Neural cell (in vitro differentiated cells): ENCODE measurements at regions not wholly inside any gene's neighbourhood (a gene's known extent, or its start where the extent isn't known, plus 50 kb on each side); places are given as distances from the start of the nearest gene placed in this dataset.

Experiments
- H2AFZ ChIP-seq: fragments of 200-600, 300-800 bp; sonication (generic), shearing (Covaris generic); 2 replicates; pipeline ENCODE4 v1.6.0; 2014; ENCODE audit warnings: low read depth, mild to moderate bottlenecking, antibody characterized with exemption, low read length, moderate library complexity
- H3F3A ChIP-seq: fragments of 200-600 bp; shearing (Covaris generic); 2 replicates; pipeline ENCODE4 v1.6.1; 2016; ENCODE audit warnings: mild to moderate bottlenecking, moderate library complexity, mixed read lengths, antibody characterized with exemption, low read length; ENCODE audit not compliant: insufficient read depth, poor library complexity, severe bottlenecking
- H3K27ac ChIP-seq: fragments of 200-600, 300-800 bp; sonication (generic), shearing (Covaris generic); 2 replicates; pipeline ENCODE4 v1.5.1; 2014; ENCODE audit warnings: mild to moderate bottlenecking, low read length, moderate library complexity
- H3K27me3 ChIP-seq: fragments of 300-800, 200-600 bp; sonication (generic), shearing (Covaris generic); 2 replicates; pipeline ENCODE4 v1.6.0; 2014; ENCODE audit warnings: mild to moderate bottlenecking, low read depth, low read length, moderate library complexity; ENCODE audit not compliant: insufficient read depth
- H3K36me3 ChIP-seq: fragments of 300-800, 200-600 bp; sonication (generic), shearing (Covaris generic); 2 replicates; pipeline ENCODE4 v1.5.1; 2014; ENCODE audit warnings: mild to moderate bottlenecking, antibody characterized with exemption, low read length, moderate library complexity; ENCODE audit not compliant: insufficient read depth
- H3K4me2 ChIP-seq: fragments of 300-800, 200-600 bp; sonication (generic), shearing (Covaris generic); 2 replicates; pipeline ENCODE4 v1.6.0; 2014; ENCODE audit warnings: mild to moderate bottlenecking, low read length
- H3K4me3 ChIP-seq: fragments of 300-800, 200-600 bp; sonication (generic), shearing (Covaris generic); 2 replicates; pipeline ENCODE4 v1.5.1; 2014; ENCODE audit warnings: mild to moderate bottlenecking, low read length, moderate library complexity
- H3K79me2 ChIP-seq: fragments of 200-600 bp; shearing (Covaris generic); replicated peaks from 2 replicates; pipeline ENCODE4 v1.6.0; 2014; ENCODE audit warnings: mild to moderate bottlenecking, low read length, moderate library complexity; ENCODE audit not compliant: insufficient read depth
- H3K9ac ChIP-seq: fragments of 300-800, 200-600 bp; sonication (generic), shearing (Covaris generic); 2 replicates; pipeline ENCODE4 v1.6.1; 2016; ENCODE audit warnings: mild to moderate bottlenecking, low read length, mixed read lengths
- H3K9me2 ChIP-seq: fragments of 200-600 bp; shearing (Covaris generic); 2 replicates; pipeline ENCODE4 v1.6.1; 2016; ENCODE audit warnings: mild to moderate bottlenecking, low read length, mixed read lengths; ENCODE audit not compliant: insufficient read depth
- H3K9me3 ChIP-seq: fragments of 200-600, 300-800 bp; sonication (generic), shearing (Covaris generic); 2 replicates; pipeline ENCODE4 v1.6.1; 2016; ENCODE audit warnings: mild to moderate bottlenecking, mixed run types, low read length, moderate library complexity, mixed read lengths
- H4K20me1 ChIP-seq: fragments of 200-600 bp; shearing (Covaris generic); 2 replicates; pipeline ENCODE4 v1.6.1; 2016; ENCODE audit warnings: mild to moderate bottlenecking, mixed run types; ENCODE audit not compliant: insufficient read depth
- CTCF ChIP-seq: fragments of 450-650 bp; IDR thresholded peaks from 2 replicates; pipeline ENCODE4 v1.5.1; 2014; ENCODE audit warnings: antibody characterized with exemption, mild to moderate bottlenecking, moderate library complexity; ENCODE audit not compliant: poor library complexity, severe bottlenecking
- EP300 ChIP-seq: fragments of 450-650 bp; conservative IDR thresholded peaks from 2 replicates; pipeline ENCODE4 v1.6.1; 2014; ENCODE audit warnings: antibody characterized with exemption, mild to moderate bottlenecking, moderate library complexity; ENCODE audit not compliant: poor library complexity, severe bottlenecking
- EZH2 ChIP-seq: fragments of 200-600, 300-800 bp; shearing (Covaris generic), sonication (generic); IDR thresholded peaks from 2 replicates; pipeline ENCODE4 v1.6.1; 2014; ENCODE audit warnings: antibody characterized with exemption, low read length, borderline replicate concordance, mild to moderate bottlenecking; ENCODE audit not compliant: insufficient read depth, poor library complexity, severe bottlenecking
- MXI1 ChIP-seq: fragments of 450-650 bp; conservative IDR thresholded peaks from 2 replicates; pipeline ENCODE4 v1.6.1; 2014; ENCODE audit warnings: antibody characterized with exemption, mild to moderate bottlenecking; ENCODE audit not compliant: poor library complexity, severe bottlenecking
- POLR2AphosphoS5 ChIP-seq: IDR thresholded peaks from 2 replicates; pipeline ENCODE4 v1.6.1; 2012
- RAD21 ChIP-seq: fragments of 450-650 bp; conservative IDR thresholded peaks from 2 replicates; pipeline ENCODE4 v1.6.1; 2014; ENCODE audit warnings: antibody characterized with exemption, mild to moderate bottlenecking, moderate library complexity
- REST ChIP-seq: IDR thresholded peaks from 2 replicates; pipeline ENCODE4 v1.6.1; 2012; ENCODE audit warnings: borderline replicate concordance
- SMC3 ChIP-seq: fragments of 450-650 bp; conservative IDR thresholded peaks from 2 replicates; pipeline ENCODE4 v1.6.1; 2014; ENCODE audit warnings: antibody characterized with exemption, mild to moderate bottlenecking, moderate library complexity; ENCODE audit not compliant: poor library complexity
- TAF1 ChIP-seq: IDR thresholded peaks from 2 replicates; pipeline ENCODE4 v1.6.1; 2012; ENCODE audit warnings: low read depth

GRCh38 chr11:15699978-15700377, 585.3 kb downstream of the INSC start:
- Histone ChIP-seq H4K20me1 (no peaks in the 10 kb centered on the region), H3K79me2 (no peaks in the 10 kb centered on the region), H3K4me2 (no peak overlapping the region), H3K36me3 (no peaks in the 10 kb centered on the region), H3F3A (no peaks in the 10 kb centered on the region), H3K9me2 (no peaks in the 10 kb centered on the region), H3K27ac (no peak overlapping the region), H3K27me3 (no peaks in the 10 kb centered on the region), H2AFZ (no peak overlapping the region), H3K9ac (no peak overlapping the region), H3K9me3 (no peaks in the 10 kb centered on the region), H3K4me3 (no peak overlapping the region)
- TF ChIP-seq POLR2AphosphoS5 (no peak), MXI1 (no peak), REST (no peak), TAF1 (no peak), SMC3 (no peak), EP300 (no peak), EZH2 (no peak)

GRCh38 chr11:15700456-15700855, 585.7 kb downstream of the INSC start:
- no peak overlapping the region for H3K27ac ChIP-seq
- TF ChIP-seq POLR2AphosphoS5, result no peak
- TF ChIP-seq EZH2, result no peak
- no peak for TF ChIP-seq SMC3
- TF ChIP-seq RAD21, result no peak
- no peak for TF ChIP-seq MXI1
- TF ChIP-seq CTCF, result no peak
- no peak for TF ChIP-seq TAF1
- no peak for TF ChIP-seq EP300
- no peak for TF ChIP-seq REST
- H3K79me2 ChIP-seq, result no peaks in the 10 kb centered on the region
- H3F3A ChIP-seq, result no peaks in the 10 kb centered on the region
- no peak overlapping the region for H2AFZ ChIP-seq
- H3K9me2 ChIP-seq, result no peaks in the 10 kb centered on the region
- H3K4me3 ChIP-seq, result no peak overlapping the region
- H3K9me3 ChIP-seq, result no peaks in the 10 kb centered on the region
- no peaks in the 10 kb centered on the region for H3K27me3 ChIP-seq
- no peak overlapping the region for H3K4me2 ChIP-seq
- H4K20me1 ChIP-seq, result no peaks in the 10 kb centered on the region
- no peak overlapping the region for H3K9ac ChIP-seq
- no peaks in the 10 kb centered on the region for H3K36me3 ChIP-seq
